CD14-positive monocyte (primary cell): ENCODE measurements at regions not wholly inside any gene's neighbourhood (a gene's known extent, or its start where the extent isn't known, plus 50 kb on each side); places are given as distances from the start of the nearest gene placed in this dataset.

ENCODE experiments used
- DNase-seq, 3 donors: peaks; one replicate each; pipeline ENCODE4 v3.0.0-alpha.2; 2011 to 2022
- H2AFZ ChIP-seq: 2 replicates; pipeline ENCODE4 v1.6.0; 2012; ENCODE audit warnings: mild to moderate bottlenecking, low read depth, low read length, inconsistent platforms; ENCODE audit not compliant: insufficient read depth, poor library complexity, severe bottlenecking
- H3K27ac ChIP-seq, 2 donors: 1 replicate in 1 of 2; 2 replicates in 1 of 2; pipeline ENCODE4 v1.5.1; 2012 to 2013; ENCODE audit warnings: low read length in 2 of 2, control low read depth in 1 of 2, inconsistent platforms in 1 of 2, low read depth in 1 of 2, mild to moderate bottlenecking in 1 of 2
- H3K27me3 ChIP-seq, 2 donors: one replicate each; pipeline versions ENCODE4 v1.6.0 to v1.6.1; 2011 to 2013; ENCODE audit warnings: low read length in 2 of 2; ENCODE audit not compliant: control insufficient read depth in 2 of 2, insufficient read depth in 2 of 2
- H3K36me3 ChIP-seq, 2 donors: replicated peaks in 1 of 2; 1 replicate in 1 of 2; 2 replicates in 1 of 2; pipeline versions ENCODE4 v1.5.1 to v1.6.1; 2012 to 2013; ENCODE audit warnings: low read length in 2 of 2, control low read depth in 1 of 2, inconsistent platforms in 1 of 2, mild to moderate bottlenecking in 1 of 2; ENCODE audit not compliant: insufficient read depth in 2 of 2, control insufficient read depth in 1 of 2
- H3K4me1 ChIP-seq, 2 donors: 1 replicate in 1 of 2; 2 replicates in 1 of 2; pipeline versions ENCODE4 v1.5.1 to v1.6.1; 2012 to 2013; ENCODE audit warnings: low read length in 2 of 2, control low read depth in 1 of 2, inconsistent platforms in 1 of 2, mild to moderate bottlenecking in 1 of 2, moderate library complexity in 1 of 2; ENCODE audit not compliant: insufficient read depth in 2 of 2, control insufficient read depth in 1 of 2
- H3K4me2 ChIP-seq: replicated peaks from 2 replicates; pipeline ENCODE3; 2012; ENCODE audit warnings: low read length, moderate library complexity, mild to moderate bottlenecking; ENCODE audit not compliant: poor library complexity, severe bottlenecking; ENCODE audit errors: extremely low read depth
- H3K4me3 ChIP-seq, 3 experiments: fragments of 200-600 bp in 1 of 3; sonication (generic) in 1 of 3; replicated peaks in 1 of 3; 1 replicate in 2 of 3; 2 replicates in 1 of 3; pipeline ENCODE4 v1.5.1; 2011 to 2013; ENCODE audit warnings: low read length in 3 of 3, mild to moderate bottlenecking in 3 of 3, control low read depth in 2 of 3, low read depth in 2 of 3, inconsistent platforms in 1 of 3, moderate library complexity in 1 of 3
- H3K79me2 ChIP-seq: 2 replicates; pipeline ENCODE4 v1.6.0; 2012; ENCODE audit warnings: mild to moderate bottlenecking, control low read depth, inconsistent platforms, low read length, moderate library complexity; ENCODE audit not compliant: insufficient read depth
- H3K9ac ChIP-seq: 2 replicates; pipeline ENCODE4 v1.6.0; 2017; ENCODE audit warnings: low read length, mild to moderate bottlenecking; ENCODE audit not compliant: insufficient read depth, poor library complexity, severe bottlenecking
- H3K9me3 ChIP-seq, 2 donors: replicated peaks in 1 of 2; 1 replicate in 1 of 2; 2 replicates in 1 of 2; pipeline versions ENCODE4 v1.5.1 to v1.6.1; 2012 to 2013; ENCODE audit warnings: low read length in 2 of 2, control low read depth in 1 of 2; ENCODE audit not compliant: control insufficient read depth in 1 of 2, insufficient read depth in 1 of 2
- H4K20me1 ChIP-seq: 2 replicates; pipeline ENCODE4 v1.6.0; 2012; ENCODE audit warnings: mild to moderate bottlenecking, low read length, control low read depth, moderate library complexity; ENCODE audit not compliant: insufficient read depth
- H3K27ac Mint-ChIP-seq, 7 donors: one replicate each; pipeline ENCODE4 v1.8.0; 2020; ENCODE audit warnings: mild to moderate bottlenecking in 7 of 7, mixed read lengths in 7 of 7, moderate library complexity in 6 of 7, inconsistent platforms in 2 of 7
- H3K27me3 Mint-ChIP-seq, 3 donors: one replicate each; pipeline ENCODE4 v1.8.0; 2021 to 2022; ENCODE audit warnings: low read depth in 3 of 3, mild to moderate bottlenecking in 3 of 3, mixed read lengths in 3 of 3, moderate library complexity in 3 of 3, inconsistent platforms in 1 of 3
- H3K36me3 Mint-ChIP-seq, 2 donors: one replicate each; pipeline ENCODE4 v1.8.0; 2020; ENCODE audit warnings: mixed read lengths in 2 of 2, inconsistent platforms in 1 of 2, mild to moderate bottlenecking in 1 of 2
- H3K4me1 Mint-ChIP-seq: one replicate; pipeline ENCODE4 v1.8.0; 2020; ENCODE audit warnings: mild to moderate bottlenecking, mixed read lengths
- H3K4me3 Mint-ChIP-seq, 2 donors: one replicate each; pipeline ENCODE4 v1.8.0; 2020; ENCODE audit warnings: mild to moderate bottlenecking in 2 of 2, mixed read lengths in 2 of 2, moderate library complexity in 1 of 2
- H3K9me3 Mint-ChIP-seq, 7 donors: one replicate each; pipeline ENCODE4 v1.8.0; 2020 to 2022; ENCODE audit warnings: mixed read lengths in 7 of 7, mild to moderate bottlenecking in 6 of 7, moderate library complexity in 6 of 7, inconsistent platforms in 2 of 7
- CTCF ChIP-seq: fragments of 200-600 bp; IDR thresholded peaks from one replicate; pipeline ENCODE4 v1.8.0; 2022; ENCODE audit warnings: antibody characterized with exemption, mild to moderate bottlenecking
- WGBS: methylation state at CpG from one replicate; pipeline ENCODE4 v1.1.5; 2013; ENCODE audit warnings: missing lambda C conversion rate; ENCODE audit not compliant: insufficient coverage; 5-methylcytosine and 5-hydroxymethylcytosine counted together
- intact Hi-C, 2 donors: fragments of 100-400 bp; cut with micrococcal nuclease; formaldehyde crosslinking; loops; one replicate each; pipeline versions ENCODE4 v1.15.0 to v1.15.1; 2023

GRCh38 chr2:215651412-215651811, 215.5 kb upstream of the FN1 start:
- DNase-seq: no peak
- peaks cover 0 to 7% (median 0%) of the 10 kb centered on the region in 7 donors for H3K9me3 Mint-ChIP-seq
- H2AFZ ChIP-seq: no peak overlapping the region
- intact Hi-C loops: no loop called here
- WGBS: 100% methylated on average over 4 of the region's 4 CpGs
- no peak overlapping the region for H3K27ac ChIP-seq
- H4K20me1 ChIP-seq: no peaks in the 10 kb centered on the region
- H3K36me3 Mint-ChIP-seq: no peaks in the 10 kb centered on the region
- H3K4me1 Mint-ChIP-seq: peaks cover 3% of the 10 kb centered on the region
- no peaks in the 10 kb centered on the region for H3K9me3 ChIP-seq
- H3K36me3 ChIP-seq: no peaks in the 10 kb centered on the region
- H3K27me3 Mint-ChIP-seq: peaks cover 2 to 25% (median 11%) of the 10 kb centered on the region in 3 donors
- no peak overlapping the region for H3K9ac ChIP-seq
- H3K4me1 ChIP-seq: no peaks in the 10 kb centered on the region
- H3K27ac Mint-ChIP-seq: no peak overlapping the region
- no peak overlapping the region for H3K4me3 ChIP-seq
- peaks cover 3 to 4% of the 10 kb centered on the region in 2 donors for H3K27me3 ChIP-seq
- H3K4me3 Mint-ChIP-seq: no peak overlapping the region
- H3K4me2 ChIP-seq: no peak overlapping the region
- TF ChIP-seq CTCF: no peak
- H3K79me2 ChIP-seq: no peaks in the 10 kb centered on the region

- Histone ChIP-seq H4K20me1 (no peaks in the 10 kb centered on the region), H3K4me2 (no peak overlapping the region), H3K36me3 (no peaks in the 10 kb centered on the region), H3K27ac (no peak overlapping the region), H3K4me1 (no peaks in the 10 kb centered on the region), H2AFZ (no peak overlapping the region), H3K4me3 (no peak overlapping the region), H3K27me3 (no peaks in the 10 kb centered on the region), H3K79me2 (no peaks in the 10 kb centered on the region), H3K9me3 (no peaks in the 10 kb centered on the region), H3K9ac (no peak overlapping the region)
- Mint-ChIP-seq H3K9me3 (peaks cover 0 to 4% (median 2%) of the 10 kb centered on the region in 7 donors), H3K36me3 (no peaks in the 10 kb centered on the region), H3K27me3 (peaks cover 1 to 9% (median 2%) of the 10 kb centered on the region in 3 donors), H3K27ac (no peak overlapping the region), H3K4me1 (peaks cover 4% of the 10 kb centered on the region), H3K4me3 (no peak overlapping the region)
- TF ChIP-seq CTCF: no peak
- 100% methylated on average over 4 of the region's 7 CpGs for WGBS
- DNase-seq: no peak
- intact Hi-C loops: loop anchor here in 1 of 2 donors (10.0 kb wide), 1 partner anchor 120 kb away; no protein-coding TSS in a partner anchor
These were observed 208.5 kb upstream of the FN1 start for GRCh38 chr2:215644233-215644897.
